ENCODE measurements at regions not wholly inside any gene's neighbourhood (a gene's known extent, or its start where the extent isn't known, plus 50 kb on each side); places are given as distances from the start of the nearest gene placed in this dataset.

GRCh38 chr4:14280567-14280966 is 653.0 kb upstream of the BOD1L1 start:
- DNase-seq (ENCODE audit: low spot score) = no peak
- TF ChIP-seq, protein P1, sequence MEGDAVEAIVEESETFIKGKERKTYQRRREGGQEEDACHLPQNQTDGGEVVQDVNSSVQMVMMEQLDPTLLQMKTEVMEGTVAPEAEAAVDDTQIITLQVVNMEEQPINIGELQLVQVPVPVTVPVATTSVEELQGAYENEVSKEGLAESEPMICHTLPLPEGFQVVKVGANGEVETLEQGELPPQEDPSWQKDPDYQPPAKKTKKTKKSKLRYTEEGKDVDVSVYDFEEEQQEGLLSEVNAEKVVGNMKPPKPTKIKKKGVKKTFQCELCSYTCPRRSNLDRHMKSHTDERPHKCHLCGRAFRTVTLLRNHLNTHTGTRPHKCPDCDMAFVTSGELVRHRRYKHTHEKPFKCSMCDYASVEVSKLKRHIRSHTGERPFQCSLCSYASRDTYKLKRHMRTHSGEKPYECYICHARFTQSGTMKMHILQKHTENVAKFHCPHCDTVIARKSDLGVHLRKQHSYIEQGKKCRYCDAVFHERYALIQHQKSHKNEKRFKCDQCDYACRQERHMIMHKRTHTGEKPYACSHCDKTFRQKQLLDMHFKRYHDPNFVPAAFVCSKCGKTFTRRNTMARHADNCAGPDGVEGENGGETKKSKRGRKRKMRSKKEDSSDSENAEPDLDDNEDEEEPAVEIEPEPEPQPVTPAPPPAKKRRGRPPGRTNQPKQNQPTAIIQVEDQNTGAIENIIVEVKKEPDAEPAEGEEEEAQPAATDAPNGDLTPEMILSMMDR (IDR thresholded peaks at IDR 0.05) = no peak
- ATAC-seq (ENCODE audit: low FRiP score) = no peak

GRCh38 chr4:14284578-14284977 is 657.1 kb upstream of the BOD1L1 start:
- ATAC-seq (ENCODE audit: low FRiP score) (no peak), DNase-seq (ENCODE audit: low spot score) (no peak)

GRCh38 chr4:14289708-14290107 is 662.2 kb upstream of the BOD1L1 start:
- ATAC-seq (ENCODE audit: low FRiP score) = no peak
- TF ChIP-seq, protein P1 (IDR thresholded peaks at IDR 0.05) = no peak
- DNase-seq (ENCODE audit: low spot score) = no peak

More at GRCh38 chr4:14284578-14284977, 657.1 kb upstream of the BOD1L1 start:
- TF ChIP-seq, protein P1 (IDR thresholded peaks at IDR 0.05) = no peak

DNA sequence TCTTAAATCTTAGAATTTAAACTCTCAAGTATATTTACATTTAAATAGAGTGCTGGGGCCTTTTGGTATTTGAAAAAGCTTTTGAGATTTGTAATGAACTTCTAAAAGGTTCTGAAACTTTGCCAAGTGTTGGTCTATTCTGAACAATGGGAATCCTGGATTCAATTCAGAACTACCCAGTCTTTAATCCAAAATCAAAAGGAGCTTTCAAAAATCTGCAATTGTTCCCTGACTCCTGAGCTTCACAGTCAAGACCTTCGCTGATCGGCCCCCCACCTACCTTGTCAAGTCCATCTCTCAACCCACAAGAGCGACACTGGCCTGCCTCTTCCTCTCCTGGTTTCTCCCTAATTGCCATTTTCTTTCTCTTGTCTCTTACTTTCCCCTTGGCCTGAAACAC is 666.1 kb upstream of the BOD1L1 start:
- ATAC-seq (ENCODE audit: low FRiP score) (no peak), DNase-seq (ENCODE audit: low spot score) (no peak)
- TF ChIP-seq, protein P1 (IDR thresholded peaks at IDR 0.05) = no peak

DNA sequence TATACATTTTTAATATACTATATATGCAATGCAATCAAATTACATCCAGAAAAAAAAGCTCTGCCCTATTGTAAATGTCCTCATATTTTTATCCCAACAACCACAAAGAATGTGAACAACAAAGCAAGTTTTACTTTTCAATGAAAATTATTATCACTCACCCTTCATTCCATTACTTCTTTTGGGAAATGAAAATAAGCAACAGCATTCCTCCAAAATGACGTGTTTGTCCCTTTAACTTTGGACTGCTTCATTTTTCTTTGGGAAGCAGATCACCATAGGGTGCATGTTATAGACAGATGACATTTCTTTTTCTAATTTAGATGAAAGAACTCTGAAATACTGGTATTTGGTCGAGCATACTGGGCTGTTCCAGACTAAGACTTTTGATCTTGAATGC is 667.1 kb upstream of the BOD1L1 start:
- no peak for ATAC-seq (ENCODE audit: low FRiP score)
- no peak for DNase-seq (ENCODE audit: low spot score)
- TF ChIP-seq, protein P1 (IDR thresholded peaks at IDR 0.05) = no peak

DNA sequence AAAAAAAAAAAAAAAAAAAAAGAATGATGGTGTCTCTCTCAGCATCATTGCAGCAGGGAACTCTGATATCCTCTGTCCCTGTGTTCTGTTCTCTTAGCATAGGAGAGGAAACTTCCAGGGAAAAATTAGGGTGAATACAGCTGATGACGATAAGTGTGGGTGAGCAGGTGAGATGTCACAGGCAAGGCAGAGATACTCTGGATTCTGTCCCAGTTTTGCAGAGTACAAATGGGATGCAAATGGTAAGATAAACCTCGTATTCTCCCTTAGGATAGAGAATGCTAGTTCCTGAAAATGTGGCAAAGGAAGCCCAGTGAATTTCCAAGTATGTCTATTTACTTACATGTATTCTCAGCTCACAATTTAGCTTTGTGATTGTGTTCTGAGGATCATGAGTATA is 671.6 kb upstream of the BOD1L1 start:
- no peak for ATAC-seq (ENCODE audit: low FRiP score)
- TF ChIP-seq, protein P1 (IDR thresholded peaks at IDR 0.05) = no peak
- DNase-seq (ENCODE audit: low spot score) = no peak

DNA sequence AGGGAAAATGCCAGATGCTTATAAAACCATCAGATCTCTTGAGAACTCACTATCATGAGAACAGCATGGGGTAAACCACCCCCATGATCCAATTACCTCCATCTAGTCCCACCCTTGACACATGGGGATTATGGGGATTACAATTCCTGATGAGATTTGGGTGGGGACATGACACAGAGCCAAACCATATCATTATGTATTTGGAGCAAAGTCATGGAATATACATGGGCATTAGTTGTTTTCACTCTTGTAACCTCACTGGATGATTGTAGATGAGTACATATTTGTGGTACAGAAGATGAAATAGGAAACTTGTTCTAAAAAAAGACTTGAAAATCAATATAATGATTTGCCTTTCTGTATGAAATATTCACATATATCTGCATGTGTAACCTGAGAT is 674.5 kb upstream of the BOD1L1 start:
- DNase-seq (ENCODE audit: low spot score) (no peak), ATAC-seq (ENCODE audit: low FRiP score) (no peak)
- TF ChIP-seq, protein P1 (IDR thresholded peaks at IDR 0.05) = no peak
